Activated T-cell treated with anti-CD3 and anti-CD28 coated beads, Interleukin-2, amount 50 U/mL, for 24 hours (primary cell): ENCODE measurements at regions not wholly inside any gene's neighbourhood (a gene's known extent, or its start where the extent isn't known, plus 50 kb on each side); places are given as distances from the start of the nearest gene placed in this dataset.
"Not testable (repeated sequence)": the region's sequence is repeated elsewhere in the genome, so short reads cannot be mapped to it uniquely, and the experiment has no call there.

Experiments
- DNase-seq: peaks from one replicate; pipeline ENCODE4 v3.0.0-alpha.2; 2020
- H3K27ac Mint-ChIP-seq: 2 replicates; pipeline ENCODE4 v1.8.0; 2020; ENCODE audit warnings: mild to moderate bottlenecking, mixed read lengths
- H3K27me3 Mint-ChIP-seq: 2 replicates; pipeline ENCODE4 v1.8.0; 2020; ENCODE audit warnings: mixed read lengths
- H3K36me3 Mint-ChIP-seq: 2 replicates; pipeline ENCODE4 v1.8.0; 2020; ENCODE audit warnings: low read depth, mixed read lengths
- H3K4me1 Mint-ChIP-seq: 2 replicates; pipeline ENCODE4 v1.8.0; 2020; ENCODE audit warnings: low read depth, mixed read lengths
- H3K4me3 Mint-ChIP-seq: 2 replicates; pipeline ENCODE4 v1.8.0; 2020; ENCODE audit warnings: mild to moderate bottlenecking, moderate library complexity, mixed read lengths
- H3K9me3 Mint-ChIP-seq: 2 replicates; pipeline ENCODE4 v1.8.0; 2020; ENCODE audit warnings: mixed read lengths

GRCh38 chr9:97214556-97214955 lies 92.9 kb upstream of the CCDC180 start:
- not testable (repeated sequence) for H3K4me1 Mint-ChIP-seq, H3K27me3 Mint-ChIP-seq, H3K36me3 Mint-ChIP-seq, H3K27ac Mint-ChIP-seq, H3K4me3 Mint-ChIP-seq, DNase-seq, H3K9me3 Mint-ChIP-seq

GRCh38 chr9:97199683-97200082 lies 107.8 kb upstream of the CCDC180 start:
- not testable (repeated sequence) for H3K4me1 Mint-ChIP-seq, H3K27me3 Mint-ChIP-seq, DNase-seq, H3K27ac Mint-ChIP-seq, H3K4me3 Mint-ChIP-seq
- Mint-ChIP-seq H3K9me3 (peaks cover 15% of the 10 kb centered on the region), H3K36me3 (peaks cover 17% of the 10 kb centered on the region)

GRCh38 chr9:97193767-97194166 lies 113.7 kb upstream of the CCDC180 start:
- not testable (repeated sequence) for H3K27ac Mint-ChIP-seq, H3K36me3 Mint-ChIP-seq, DNase-seq, H3K4me3 Mint-ChIP-seq, H3K4me1 Mint-ChIP-seq, H3K27me3 Mint-ChIP-seq, H3K9me3 Mint-ChIP-seq

- Mint-ChIP-seq H3K4me1 (no peaks in the 10 kb centered on the region), H3K36me3 (no peaks in the 10 kb centered on the region), H3K4me3 (no peak overlapping the region), H3K27me3 (no peaks in the 10 kb centered on the region), H3K27ac (no peak overlapping the region), H3K9me3 (no peaks in the 10 kb centered on the region)
- DNase-seq, result no peak
These were observed 118.9 kb upstream of the CCDC180 start for GRCh38 chr9:97188545-97188944.

- not testable (repeated sequence) for H3K9me3 Mint-ChIP-seq, H3K27ac Mint-ChIP-seq, H3K4me1 Mint-ChIP-seq, H3K27me3 Mint-ChIP-seq, H3K4me3 Mint-ChIP-seq, H3K36me3 Mint-ChIP-seq, DNase-seq
These were observed 119.8 kb upstream of the CCDC180 start for GRCh38 chr9:97187706-97188105.

- no peaks in the 10 kb centered on the region for H3K36me3 Mint-ChIP-seq
- H3K4me3 Mint-ChIP-seq, result no peak overlapping the region
- DNase-seq, result no peak
- no peaks in the 10 kb centered on the region for H3K4me1 Mint-ChIP-seq
- H3K27ac Mint-ChIP-seq, result no peak overlapping the region
- no peaks in the 10 kb centered on the region for H3K9me3 Mint-ChIP-seq
- no peaks in the 10 kb centered on the region for H3K27me3 Mint-ChIP-seq
These were observed 121.0 kb upstream of the CCDC180 start for GRCh38 chr9:97186493-97186892.

- H3K4me1 Mint-ChIP-seq, DNase-seq, H3K27ac Mint-ChIP-seq, H3K9me3 Mint-ChIP-seq, H3K27me3 Mint-ChIP-seq, H3K36me3 Mint-ChIP-seq, H3K4me3 Mint-ChIP-seq: not testable (repeated sequence)
These were observed 124.9 kb upstream of the CCDC180 start for GRCh38 chr9:97182532-97182931.

- no peaks in the 10 kb centered on the region for H3K9me3 Mint-ChIP-seq
- H3K4me3 Mint-ChIP-seq, result no peak overlapping the region
- H3K27ac Mint-ChIP-seq, result no peak overlapping the region
- H3K4me1 Mint-ChIP-seq, result no peaks in the 10 kb centered on the region
- H3K27me3 Mint-ChIP-seq, result no peaks in the 10 kb centered on the region
- H3K36me3 Mint-ChIP-seq, result no peaks in the 10 kb centered on the region
- no peak for DNase-seq
These were observed 127.8 kb upstream of the CCDC180 start for GRCh38 chr9:97179616-97180015.

- no peaks in the 10 kb centered on the region for H3K36me3 Mint-ChIP-seq
- H3K4me3 Mint-ChIP-seq, result no peak overlapping the region
- H3K27me3 Mint-ChIP-seq, result no peaks in the 10 kb centered on the region
- no peak for DNase-seq
- peaks cover 4% of the 10 kb centered on the region for H3K9me3 Mint-ChIP-seq
- H3K4me1 Mint-ChIP-seq, result no peaks in the 10 kb centered on the region
- no peak overlapping the region for H3K27ac Mint-ChIP-seq
These were observed 131.3 kb upstream of the CCDC180 start for GRCh38 chr9:97176206-97176605.

- not testable (repeated sequence) for H3K27ac Mint-ChIP-seq, H3K9me3 Mint-ChIP-seq, DNase-seq, H3K4me1 Mint-ChIP-seq, H3K36me3 Mint-ChIP-seq, H3K27me3 Mint-ChIP-seq, H3K4me3 Mint-ChIP-seq
These were observed 129.2 kb upstream of the CTSV start for GRCh38 chr9:97168174-97168573.

GRCh38 chr9:97166496-97167138 lies 127.7 kb upstream of the CTSV start:
- H3K4me3 Mint-ChIP-seq, H3K27ac Mint-ChIP-seq, DNase-seq, H3K27me3 Mint-ChIP-seq, H3K36me3 Mint-ChIP-seq, H3K9me3 Mint-ChIP-seq, H3K4me1 Mint-ChIP-seq: not testable (repeated sequence)

- DNase-seq, result no peak
- Mint-ChIP-seq H3K27ac (no peak overlapping the region), H3K36me3 (peaks cover 6% of the 10 kb centered on the region), H3K27me3 (no peaks in the 10 kb centered on the region), H3K4me3 (no peak overlapping the region), H3K4me1 (no peaks in the 10 kb centered on the region), H3K9me3 (peaks cover 4% of the 10 kb centered on the region)
These were observed 121.3 kb upstream of the CTSV start for GRCh38 chr9:97160255-97160654.

- H3K4me3 Mint-ChIP-seq, H3K27me3 Mint-ChIP-seq, H3K27ac Mint-ChIP-seq, H3K9me3 Mint-ChIP-seq, DNase-seq, H3K36me3 Mint-ChIP-seq, H3K4me1 Mint-ChIP-seq: not testable (repeated sequence)
These were observed 119.8 kb upstream of the CTSV start for GRCh38 chr9:97158722-97159121.

GRCh38 chr9:97155441-97155840 lies 116.5 kb upstream of the CTSV start:
- DNase-seq, H3K4me3 Mint-ChIP-seq, H3K27ac Mint-ChIP-seq, H3K9me3 Mint-ChIP-seq, H3K4me1 Mint-ChIP-seq, H3K27me3 Mint-ChIP-seq, H3K36me3 Mint-ChIP-seq: not testable (repeated sequence)

GRCh38 chr9:97153967-97154366 lies 115.0 kb upstream of the CTSV start:
- Mint-ChIP-seq H3K36me3 (peaks cover 7% of the 10 kb centered on the region), H3K27me3 (no peaks in the 10 kb centered on the region), H3K27ac (no peak overlapping the region), H3K4me3 (no peak overlapping the region), H3K9me3 (peaks cover 4% of the 10 kb centered on the region), H3K4me1 (no peaks in the 10 kb centered on the region)
- DNase-seq, result no peak

GRCh38 chr9:97153160-97153559 lies 114.2 kb upstream of the CTSV start:
- H3K4me3 Mint-ChIP-seq, H3K27me3 Mint-ChIP-seq, DNase-seq, H3K36me3 Mint-ChIP-seq, H3K27ac Mint-ChIP-seq, H3K4me1 Mint-ChIP-seq, H3K9me3 Mint-ChIP-seq: not testable (repeated sequence)
